ENCODE measurements at regions not wholly inside any gene's neighbourhood (a gene's known extent, or its start where the extent isn't known, plus 50 kb on each side); places are given as distances from the start of the nearest gene placed in this dataset.

GRCh38 chr9:99537996-99538395 lies 283.7 kb upstream of the NR4A3 start:
- DNase-seq (ENCODE audit: low read depth), result no peak

- DNase-seq (ENCODE audit: low read depth), result no peak
Observed at GRCh38 chr9:99544526-99544925, 277.2 kb upstream of the NR4A3 start.

GRCh38 chr9:99549441-99549840 lies 272.2 kb upstream of the NR4A3 start:
- DNase-seq (ENCODE audit: low read depth), result no peak

- no peak for DNase-seq (ENCODE audit: low read depth)
Observed at GRCh38 chr9:99555792-99556191, 265.9 kb upstream of the NR4A3 start.

GRCh38 chr9:99556998-99557397 lies 264.7 kb upstream of the NR4A3 start:
- no peak for DNase-seq (ENCODE audit: low read depth)

- DNase-seq (ENCODE audit: low read depth), result no peak
Observed at GRCh38 chr9:99557816-99558215, 263.9 kb upstream of the NR4A3 start.

- no peak for DNase-seq (ENCODE audit: low read depth)
Observed at GRCh38 chr9:99559776-99560175, 261.9 kb upstream of the NR4A3 start.

- DNase-seq (ENCODE audit: low read depth), result no peak
Observed at GRCh38 chr9:99560561-99560960, 261.1 kb upstream of the NR4A3 start.

GRCh38 chr9:99561509-99561917 lies 260.2 kb upstream of the NR4A3 start:
- DNase-seq (ENCODE audit: low read depth), result no peak

- no peak for DNase-seq (ENCODE audit: low read depth)
Observed at GRCh38 chr9:99561961-99562565, 259.6 kb upstream of the NR4A3 start.

- DNase-seq (ENCODE audit: low read depth), result no peak
Observed at GRCh38 chr9:99563364-99563763, 258.3 kb upstream of the NR4A3 start.

GRCh38 chr9:99565203-99565602 lies 256.5 kb upstream of the NR4A3 start:
- no peak for DNase-seq (ENCODE audit: low read depth)

GRCh38 chr9:99567436-99567835 lies 254.2 kb upstream of the NR4A3 start:
- no peak for DNase-seq (ENCODE audit: low read depth)

GRCh38 chr9:99569840-99570239 lies 251.8 kb upstream of the NR4A3 start:
- DNase-seq (ENCODE audit: low read depth), result no peak

GRCh38 chr9:99572567-99572966 lies 249.1 kb upstream of the NR4A3 start:
- DNase-seq (ENCODE audit: low read depth), result no peak

- DNase-seq (ENCODE audit: low read depth), result no peak
Observed at GRCh38 chr9:99573085-99573484, 248.6 kb upstream of the NR4A3 start.

- DNase-seq (ENCODE audit: low read depth), result no peak
Observed at GRCh38 chr9:99573886-99574285, 247.8 kb upstream of the NR4A3 start.

GRCh38 chr9:99576002-99576401 lies 245.7 kb upstream of the NR4A3 start:
- DNase-seq (ENCODE audit: low read depth), result no peak

GRCh38 chr9:99576876-99577275 lies 244.8 kb upstream of the NR4A3 start:
- no peak for DNase-seq (ENCODE audit: low read depth)

GRCh38 chr9:99577351-99577750 lies 244.3 kb upstream of the NR4A3 start:
- DNase-seq (ENCODE audit: low read depth), result no peak

- DNase-seq (ENCODE audit: low read depth), result no peak
Observed at GRCh38 chr9:99578666-99579065, 243.0 kb upstream of the NR4A3 start.

- DNase-seq (ENCODE audit: low read depth), result no peak
Observed at GRCh38 chr9:99579964-99580363, 241.7 kb upstream of the NR4A3 start.

- no peak for DNase-seq (ENCODE audit: low read depth)
Observed at GRCh38 chr9:99582814-99583213, 238.9 kb upstream of the NR4A3 start.

- no peak for DNase-seq (ENCODE audit: low read depth)
Observed at GRCh38 chr9:99588299-99588698, 233.4 kb upstream of the NR4A3 start.

GRCh38 chr9:99588747-99589146 lies 232.9 kb upstream of the NR4A3 start:
- no peak for DNase-seq (ENCODE audit: low read depth)

Measured in HS-5 (cell line).